ENCODE measurements at regions not wholly inside any gene's neighbourhood (a gene's known extent, or its start where the extent isn't known, plus 50 kb on each side); places are given as distances from the start of the nearest gene placed in this dataset.

DNA sequence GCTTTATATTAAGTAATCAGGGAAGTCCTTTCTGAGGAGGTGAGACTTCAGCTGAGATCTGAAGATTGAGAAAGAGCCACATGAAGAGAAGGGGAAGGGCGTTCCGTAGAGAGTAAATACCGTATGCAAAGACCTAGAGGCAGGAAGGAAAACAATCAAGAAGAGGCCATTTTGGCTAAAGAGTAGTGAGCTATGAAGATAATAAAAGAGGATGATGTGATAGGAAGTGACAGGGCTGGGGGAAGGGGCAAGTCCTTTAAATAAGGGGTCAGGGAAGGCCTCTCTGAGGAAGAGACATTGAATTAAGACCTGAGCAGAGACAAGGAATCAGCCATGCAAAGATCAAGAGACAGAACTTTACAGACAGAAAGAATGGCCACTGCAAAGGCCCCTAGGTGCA is 86.2 kb downstream of the ZIC3 start:
- TF ChIP-seq POLR2AphosphoS5 (IDR thresholded peaks at IDR 0.05; ENCODE audit: low read depth, low read length) (no peak), SIN3A (IDR thresholded peaks at IDR 0.05; ENCODE audit: low read depth) (no peak), ZFX (IDR thresholded peaks at IDR 0.05) (no peak), SP1 (IDR thresholded peaks at IDR 0.05; ENCODE audit: low read depth) (no peak), CEBPB (IDR thresholded peaks at IDR 0.05; ENCODE audit: low read depth) (no peak), CBX3 (IDR thresholded peaks at IDR 0.05; ENCODE audit: low read depth) (no peak), POLR2A (IDR thresholded peaks at IDR 0.05; ENCODE audit: borderline replicate concordance, extremely low read depth, insufficient read depth, insufficient read length) (no peak), RAD21 (IDR thresholded peaks at IDR 0.05; ENCODE audit: low read depth) (no peak)
- TF ChIP-seq, protein P1, sequence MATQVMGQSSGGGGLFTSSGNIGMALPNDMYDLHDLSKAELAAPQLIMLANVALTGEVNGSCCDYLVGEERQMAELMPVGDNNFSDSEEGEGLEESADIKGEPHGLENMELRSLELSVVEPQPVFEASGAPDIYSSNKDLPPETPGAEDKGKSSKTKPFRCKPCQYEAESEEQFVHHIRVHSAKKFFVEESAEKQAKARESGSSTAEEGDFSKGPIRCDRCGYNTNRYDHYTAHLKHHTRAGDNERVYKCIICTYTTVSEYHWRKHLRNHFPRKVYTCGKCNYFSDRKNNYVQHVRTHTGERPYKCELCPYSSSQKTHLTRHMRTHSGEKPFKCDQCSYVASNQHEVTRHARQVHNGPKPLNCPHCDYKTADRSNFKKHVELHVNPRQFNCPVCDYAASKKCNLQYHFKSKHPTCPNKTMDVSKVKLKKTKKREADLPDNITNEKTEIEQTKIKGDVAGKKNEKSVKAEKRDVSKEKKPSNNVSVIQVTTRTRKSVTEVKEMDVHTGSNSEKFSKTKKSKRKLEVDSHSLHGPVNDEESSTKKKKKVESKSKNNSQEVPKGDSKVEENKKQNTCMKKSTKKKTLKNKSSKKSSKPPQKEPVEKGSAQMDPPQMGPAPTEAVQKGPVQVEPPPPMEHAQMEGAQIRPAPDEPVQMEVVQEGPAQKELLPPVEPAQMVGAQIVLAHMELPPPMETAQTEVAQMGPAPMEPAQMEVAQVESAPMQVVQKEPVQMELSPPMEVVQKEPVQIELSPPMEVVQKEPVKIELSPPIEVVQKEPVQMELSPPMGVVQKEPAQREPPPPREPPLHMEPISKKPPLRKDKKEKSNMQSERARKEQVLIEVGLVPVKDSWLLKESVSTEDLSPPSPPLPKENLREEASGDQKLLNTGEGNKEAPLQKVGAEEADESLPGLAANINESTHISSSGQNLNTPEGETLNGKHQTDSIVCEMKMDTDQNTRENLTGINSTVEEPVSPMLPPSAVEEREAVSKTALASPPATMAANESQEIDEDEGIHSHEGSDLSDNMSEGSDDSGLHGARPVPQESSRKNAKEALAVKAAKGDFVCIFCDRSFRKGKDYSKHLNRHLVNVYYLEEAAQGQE (IDR thresholded peaks at IDR 0.05; ENCODE audit: low read depth), result no peak
- TF ChIP-seq, protein P2, sequence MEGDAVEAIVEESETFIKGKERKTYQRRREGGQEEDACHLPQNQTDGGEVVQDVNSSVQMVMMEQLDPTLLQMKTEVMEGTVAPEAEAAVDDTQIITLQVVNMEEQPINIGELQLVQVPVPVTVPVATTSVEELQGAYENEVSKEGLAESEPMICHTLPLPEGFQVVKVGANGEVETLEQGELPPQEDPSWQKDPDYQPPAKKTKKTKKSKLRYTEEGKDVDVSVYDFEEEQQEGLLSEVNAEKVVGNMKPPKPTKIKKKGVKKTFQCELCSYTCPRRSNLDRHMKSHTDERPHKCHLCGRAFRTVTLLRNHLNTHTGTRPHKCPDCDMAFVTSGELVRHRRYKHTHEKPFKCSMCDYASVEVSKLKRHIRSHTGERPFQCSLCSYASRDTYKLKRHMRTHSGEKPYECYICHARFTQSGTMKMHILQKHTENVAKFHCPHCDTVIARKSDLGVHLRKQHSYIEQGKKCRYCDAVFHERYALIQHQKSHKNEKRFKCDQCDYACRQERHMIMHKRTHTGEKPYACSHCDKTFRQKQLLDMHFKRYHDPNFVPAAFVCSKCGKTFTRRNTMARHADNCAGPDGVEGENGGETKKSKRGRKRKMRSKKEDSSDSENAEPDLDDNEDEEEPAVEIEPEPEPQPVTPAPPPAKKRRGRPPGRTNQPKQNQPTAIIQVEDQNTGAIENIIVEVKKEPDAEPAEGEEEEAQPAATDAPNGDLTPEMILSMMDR (IDR thresholded peaks at IDR 0.05 in 2 of 3, conservative IDR thresholded peaks at IDR 0.05 in 1 of 3; ENCODE audit: borderline replicate concordance in 1 of 3, insufficient read depth in 1 of 3, low read depth in 2 of 3, low read length in 2 of 3), result no peak
- TF ChIP-seq, protein P3, sequence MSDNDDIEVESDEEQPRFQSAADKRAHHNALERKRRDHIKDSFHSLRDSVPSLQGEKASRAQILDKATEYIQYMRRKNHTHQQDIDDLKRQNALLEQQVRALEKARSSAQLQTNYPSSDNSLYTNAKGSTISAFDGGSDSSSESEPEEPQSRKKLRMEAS (IDR thresholded peaks at IDR 0.05), result no peak
